Fibroblast of lung (primary cell): ENCODE measurements at regions not wholly inside any gene's neighbourhood (a gene's known extent, or its start where the extent isn't known, plus 50 kb on each side); places are given as distances from the start of the nearest gene placed in this dataset.

Experiments
- DNase-seq, 2 donors: peaks; one replicate each; pipeline versions ENCODE4 v3.0.0 to v3.0.0-alpha.2; 2010; ENCODE audit warnings: low read depth in 2 of 2
- H2AFZ ChIP-seq: 2 replicates; pipeline ENCODE4 v1.5.1; 2012; ENCODE audit warnings: low read length, control low read depth, inconsistent platforms
- H3K27ac ChIP-seq: 2 replicates; pipeline ENCODE4 v1.5.1; 2011; ENCODE audit warnings: low read length, control low read depth; ENCODE audit not compliant: insufficient read depth
- H3K27me3 ChIP-seq: 2 replicates; pipeline ENCODE4 v1.5.1; 2011; ENCODE audit warnings: mild to moderate bottlenecking, low read length; ENCODE audit not compliant: control insufficient read depth, insufficient read depth
- H3K36me3 ChIP-seq: 2 replicates; pipeline ENCODE4 v1.5.1; 2011; ENCODE audit warnings: low read length; ENCODE audit not compliant: control insufficient read depth, insufficient read depth
- H3K4me1 ChIP-seq: 2 replicates; pipeline ENCODE4 v1.5.1; 2011; ENCODE audit warnings: low read length; ENCODE audit not compliant: control insufficient read depth, insufficient read depth; ENCODE audit errors: extremely low read depth
- H3K4me2 ChIP-seq: 2 replicates; pipeline ENCODE4 v1.5.1; 2011; ENCODE audit warnings: low read length, control low read depth; ENCODE audit not compliant: insufficient read depth; ENCODE audit errors: extremely low read depth
- H3K4me3 ChIP-seq, 4 experiments: fragments of 200-600 bp in 1 of 4; sonication (generic) in 1 of 4; replicated peaks in 1 of 4; 2 replicates each; pipeline ENCODE4 v1.5.1; 2011 to 2016; ENCODE audit warnings: low read length in 4 of 4, low read depth in 3 of 4, mild to moderate bottlenecking in 3 of 4, control low read depth in 2 of 4, inconsistent platforms in 1 of 4, mixed read lengths in 1 of 4; ENCODE audit not compliant: insufficient read depth in 1 of 4; ENCODE audit errors: control extremely low read depth in 1 of 4
- H3K79me2 ChIP-seq: 2 replicates; pipeline ENCODE4 v1.5.1; 2012; ENCODE audit warnings: mild to moderate bottlenecking, low read length, inconsistent platforms; ENCODE audit not compliant: control insufficient read depth, insufficient read depth
- H3K9ac ChIP-seq: 2 replicates; pipeline ENCODE4 v1.5.1; 2011; ENCODE audit warnings: mild to moderate bottlenecking, low read length, control low read depth; ENCODE audit not compliant: insufficient read depth
- H3K9me3 ChIP-seq: 2 replicates; pipeline ENCODE4 v1.5.1; 2012; ENCODE audit warnings: low read depth, low read length; ENCODE audit not compliant: control insufficient read depth, insufficient read depth
- H4K20me1 ChIP-seq: 2 replicates; pipeline ENCODE4 v1.5.1; 2011; ENCODE audit warnings: low read length; ENCODE audit not compliant: control insufficient read depth, insufficient read depth; ENCODE audit errors: extremely low read depth
- CTCF ChIP-seq, 2 donors: IDR thresholded peaks in 1 of 2; conservative IDR thresholded peaks in 1 of 2; 1 replicate in 1 of 2; 2 replicates in 1 of 2; pipeline ENCODE4 v1.5.1; 2011 to 2012; ENCODE audit warnings: low read length in 2 of 2, control low read depth in 1 of 2, inconsistent platforms in 1 of 2, low read depth in 1 of 2, mild to moderate bottlenecking in 1 of 2
- EZH2 ChIP-seq: IDR thresholded peaks from 2 replicates; pipeline ENCODE4 v1.5.1; 2012; ENCODE audit warnings: low read length, control low read depth, mild to moderate bottlenecking; ENCODE audit errors: missing control alignments

GRCh38 chr10:105800641-105801040 is 1159.6 kb downstream of the SORCS3 start:
- no peaks in the 10 kb centered on the region for H3K36me3 ChIP-seq
- H3K79me2 ChIP-seq: no peaks in the 10 kb centered on the region
- no peaks in the 10 kb centered on the region for H3K9me3 ChIP-seq
- no peaks in the 10 kb centered on the region for H3K27me3 ChIP-seq
- H2AFZ ChIP-seq: no peak overlapping the region
- peak in 1 of 2 donors; percentile 43 for DNase-seq
- H4K20me1 ChIP-seq: no peaks in the 10 kb centered on the region
- H3K4me1 ChIP-seq: no peaks in the 10 kb centered on the region
- H3K4me3 ChIP-seq: no peak overlapping the region
- no peak overlapping the region for H3K9ac ChIP-seq
- TF ChIP-seq CTCF (conservative IDR thresholded peaks at IDR 0.05 in 1 of 2, IDR thresholded peaks at IDR 0.05 in 1 of 2; ENCODE audit: low read depth in 1 of 2, low read length in 2 of 2) (no peak), EZH2 (no peak)
- H3K4me2 ChIP-seq: no peak overlapping the region
- no peak overlapping the region for H3K27ac ChIP-seq

- TF ChIP-seq CTCF (conservative IDR thresholded peaks at IDR 0.05 in 1 of 2, IDR thresholded peaks at IDR 0.05 in 1 of 2; ENCODE audit: low read depth in 1 of 2, low read length in 2 of 2) (no peak), EZH2 (no peak)
Measured at GRCh38 chr10:105798328-105798889, 1157.3 kb downstream of the SORCS3 start.

GRCh38 chr10:105797234-105797890 is 1156.3 kb downstream of the SORCS3 start:
- no peak overlapping the region for H3K4me2 ChIP-seq
- DNase-seq: no peak
- no peaks in the 10 kb centered on the region for H3K4me1 ChIP-seq
- TF ChIP-seq CTCF (conservative IDR thresholded peaks at IDR 0.05 in 1 of 2, IDR thresholded peaks at IDR 0.05 in 1 of 2; ENCODE audit: low read depth in 1 of 2, low read length in 2 of 2): peak in 1 of 2 donors; percentile 3
- TF ChIP-seq EZH2: no peak
- H3K79me2 ChIP-seq: no peaks in the 10 kb centered on the region
- H3K9ac ChIP-seq: no peak overlapping the region
- H2AFZ ChIP-seq: no peak overlapping the region
- H3K36me3 ChIP-seq: no peaks in the 10 kb centered on the region
- no peak overlapping the region for H3K27ac ChIP-seq
- no peaks in the 10 kb centered on the region for H4K20me1 ChIP-seq
- no peaks in the 10 kb centered on the region for H3K9me3 ChIP-seq
- H3K27me3 ChIP-seq: no peaks in the 10 kb centered on the region
- no peak overlapping the region for H3K4me3 ChIP-seq

More at GRCh38 chr10:105798328-105798889, 1157.3 kb downstream of the SORCS3 start:
- no peak overlapping the region for H3K9ac ChIP-seq
- no peak for DNase-seq
- H3K4me1 ChIP-seq: no peaks in the 10 kb centered on the region
- no peaks in the 10 kb centered on the region for H4K20me1 ChIP-seq
- H3K79me2 ChIP-seq: no peaks in the 10 kb centered on the region
- no peak overlapping the region for H3K4me3 ChIP-seq
- H3K27ac ChIP-seq: no peak overlapping the region
- H2AFZ ChIP-seq: no peak overlapping the region
- no peaks in the 10 kb centered on the region for H3K9me3 ChIP-seq
- H3K27me3 ChIP-seq: no peaks in the 10 kb centered on the region
- H3K4me2 ChIP-seq: no peak overlapping the region
- H3K36me3 ChIP-seq: no peaks in the 10 kb centered on the region
